GM20000 (cell line): ENCODE measurements at regions not wholly inside any gene's neighbourhood (a gene's known extent, or its start where the extent isn't known, plus 50 kb on each side); places are given as distances from the start of the nearest gene placed in this dataset.

Experiments
- DNase-seq: peaks from one replicate; pipeline ENCODE4 v3.0.0; 2012; ENCODE audit warnings: low spot score
- CTCF ChIP-seq: IDR thresholded peaks from 2 replicates; pipeline ENCODE4 v1.5.1; 2012; ENCODE audit warnings: mild to moderate bottlenecking, control low read depth; ENCODE audit errors: extremely low read depth, missing control alignments

- peak; percentile 28 for DNase-seq
- TF ChIP-seq CTCF: peak; percentile 49
Measured at GRCh38 chr1:209513226-209513625, 70.3 kb upstream of the CAMK1G start.

- no peak for DNase-seq
- TF ChIP-seq CTCF: no peak
Measured at GRCh38 chr1:209516771-209517680, 66.5 kb upstream of the CAMK1G start.

DNA sequence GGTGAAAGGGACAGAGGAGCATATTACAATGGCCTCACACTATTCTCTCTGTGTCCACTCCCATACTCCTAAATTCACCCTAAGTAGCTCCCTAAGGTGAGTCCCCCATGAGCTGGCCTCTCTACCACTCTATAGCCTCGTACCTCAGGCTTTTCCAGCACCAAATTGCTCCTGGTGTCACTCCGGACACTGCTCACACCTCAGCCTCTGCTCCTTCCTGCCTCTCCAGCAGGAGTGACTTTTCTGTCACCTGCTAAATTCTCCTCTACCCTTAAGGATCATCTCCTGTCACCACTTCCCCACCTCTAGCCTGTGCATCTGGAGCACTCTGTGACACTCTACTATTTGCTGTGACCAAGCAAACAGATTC, 65.8 kb upstream of the CAMK1G start:
- TF ChIP-seq CTCF: no peak
- no peak for DNase-seq

GRCh38 chr1:209519786-209520185, 63.7 kb upstream of the CAMK1G start:
- no peak for TF ChIP-seq CTCF

DNA sequence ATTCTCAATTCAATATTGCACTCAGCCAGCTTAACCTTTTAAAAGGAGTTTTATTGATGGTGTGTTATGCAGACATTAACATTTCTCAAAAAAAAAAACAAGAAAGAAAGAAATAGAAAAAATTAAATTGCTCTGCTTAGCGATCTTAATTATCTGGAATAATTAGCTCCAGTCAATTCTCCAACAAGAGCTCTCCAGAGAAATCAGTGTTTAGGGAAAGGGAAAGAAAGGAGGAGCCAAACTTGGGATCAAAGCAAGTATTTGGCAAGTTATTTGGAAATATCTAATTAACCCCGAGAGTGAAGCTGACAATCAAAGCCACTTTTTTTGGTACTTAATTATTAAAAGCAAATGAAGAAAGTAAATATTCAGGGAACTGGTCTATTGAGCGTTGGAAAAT, 60.7 kb upstream of the CAMK1G start:
- no peak for DNase-seq
- no peak for TF ChIP-seq CTCF

More at GRCh38 chr1:209519786-209520185, 63.7 kb upstream of the CAMK1G start:
- DNase-seq: no peak

GRCh38 chr1:209526137-209526536, 57.4 kb upstream of the CAMK1G start:
- no peak for TF ChIP-seq CTCF

GRCh38 chr1:209527372-209527771, 56.1 kb upstream of the CAMK1G start:
- no peak for DNase-seq

More at GRCh38 chr1:209526137-209526536, 57.4 kb upstream of the CAMK1G start:
- DNase-seq: no peak

More at GRCh38 chr1:209527372-209527771, 56.1 kb upstream of the CAMK1G start:
- TF ChIP-seq CTCF: no peak
